Bronchial epithelial cell (primary cell): ENCODE measurements at regions not wholly inside any gene's neighbourhood (a gene's known extent, or its start where the extent isn't known, plus 50 kb on each side); places are given as distances from the start of the nearest gene placed in this dataset.
"Not testable (repeated sequence)": the region's sequence is repeated elsewhere in the genome, so short reads cannot be mapped to it uniquely, and the experiment has no call there.

Source experiments
- DNase-seq: peaks from one replicate; pipeline ENCODE4 v3.0.0-alpha.2; 2010; ENCODE audit warnings: low read depth
- FAIRE-seq: peaks from 2 replicates; lab custom pipeline; 2011; peaks lifted over from hg19 to GRCh38; lab: Jason Lieb, UNC
- H3K27me3 ChIP-seq: 2 replicates; pipeline ENCODE4 v1.5.1; 2011; ENCODE audit warnings: low read length; ENCODE audit not compliant: control insufficient read depth, insufficient read depth
- H3K36me3 ChIP-seq: 2 replicates; pipeline ENCODE4 v1.5.1; 2011; ENCODE audit warnings: low read length; ENCODE audit not compliant: control insufficient read depth, insufficient read depth
- H3K4me3 ChIP-seq: 2 replicates; pipeline ENCODE4 v1.5.1; 2011; ENCODE audit warnings: mild to moderate bottlenecking, low read depth, low read length, control low read depth

DNA sequence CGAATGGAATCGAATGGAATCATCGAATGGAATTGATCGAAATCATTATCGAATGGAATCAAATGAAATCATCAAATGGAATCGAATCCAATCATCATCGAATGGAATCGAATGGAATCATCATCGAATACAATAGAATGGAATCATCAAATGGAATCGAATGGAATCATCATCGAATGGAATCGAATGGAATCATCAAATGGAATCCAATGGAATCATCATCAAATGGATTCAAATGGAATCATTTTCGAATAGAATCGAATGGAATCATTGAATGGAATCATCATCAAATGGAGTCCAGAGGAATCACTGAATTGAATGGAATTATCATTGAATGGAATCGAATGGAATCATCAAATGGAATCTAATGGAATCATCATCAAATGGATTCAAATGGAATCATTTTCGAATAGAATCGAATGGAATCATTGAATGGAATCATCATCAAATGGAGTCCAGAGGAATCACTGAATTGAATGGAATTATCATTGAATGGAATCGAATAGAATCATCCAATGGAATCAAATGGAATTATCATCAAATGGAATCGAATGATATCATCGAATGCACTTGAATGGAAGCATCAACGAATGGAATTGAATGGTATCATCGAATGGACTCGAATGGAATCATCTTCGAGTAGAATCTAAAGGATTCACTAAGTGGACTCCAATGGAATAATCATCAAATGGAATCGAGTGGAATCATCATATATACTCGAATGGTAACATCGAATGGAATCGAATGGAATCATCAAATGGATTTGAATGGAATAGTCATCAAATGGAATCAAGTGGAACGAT lies 230.3 kb downstream of the SHCBP1 start:
- not testable (repeated sequence) for FAIRE-seq, H3K27me3 ChIP-seq, H3K36me3 ChIP-seq, H3K4me3 ChIP-seq
- DNase-seq: peak; percentile 29

DNA sequence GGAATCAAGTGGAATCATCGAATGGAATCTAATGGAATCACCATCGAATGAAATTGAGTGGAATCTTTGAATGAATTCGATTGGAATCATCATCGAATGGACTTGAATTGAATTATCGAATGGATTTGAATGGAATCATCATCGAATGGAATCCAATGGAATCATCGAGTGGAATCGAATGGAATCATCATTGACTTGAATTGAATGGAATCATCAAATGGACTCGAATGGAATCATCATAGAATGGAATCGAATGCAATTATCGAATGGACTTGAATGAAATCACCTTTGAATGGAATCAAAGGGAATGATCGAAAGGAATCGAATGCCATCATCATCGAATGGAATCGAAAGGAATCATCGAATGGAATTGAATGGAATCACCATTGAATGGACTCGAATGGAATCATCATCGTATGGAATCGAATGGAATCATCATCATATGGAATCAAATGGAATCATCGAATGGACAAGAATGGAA lies 231.6 kb downstream of the SHCBP1 start:
- not testable (repeated sequence) for FAIRE-seq, H3K4me3 ChIP-seq, H3K27me3 ChIP-seq, H3K36me3 ChIP-seq
- peak; percentile 95 for DNase-seq

DNA sequence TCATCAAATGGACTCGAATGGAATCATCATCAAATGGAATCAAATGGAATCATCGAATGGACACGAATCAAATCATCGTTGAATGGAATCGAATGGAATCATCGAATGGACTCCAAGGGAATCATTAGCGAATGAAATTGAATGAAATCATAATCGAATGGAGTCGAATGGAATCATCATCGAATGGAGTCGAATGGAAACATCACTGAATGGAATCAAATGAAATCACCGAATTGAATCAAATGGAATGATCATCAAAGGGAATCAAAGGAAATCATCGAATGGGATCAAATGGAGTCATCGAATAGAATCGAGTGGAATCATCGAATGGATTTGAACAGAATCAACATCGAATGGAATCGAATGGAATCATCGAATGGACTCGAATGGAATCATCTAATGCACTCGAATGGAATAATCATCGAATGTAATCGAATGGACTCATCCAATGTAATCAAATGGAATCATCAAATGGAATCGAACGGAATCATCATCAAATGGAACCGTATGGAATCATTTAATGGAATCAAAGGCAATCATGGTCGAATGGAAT lies 232.2 kb downstream of the SHCBP1 start:
- FAIRE-seq, DNase-seq, H3K36me3 ChIP-seq, H3K4me3 ChIP-seq, H3K27me3 ChIP-seq: not testable (repeated sequence)

DNA sequence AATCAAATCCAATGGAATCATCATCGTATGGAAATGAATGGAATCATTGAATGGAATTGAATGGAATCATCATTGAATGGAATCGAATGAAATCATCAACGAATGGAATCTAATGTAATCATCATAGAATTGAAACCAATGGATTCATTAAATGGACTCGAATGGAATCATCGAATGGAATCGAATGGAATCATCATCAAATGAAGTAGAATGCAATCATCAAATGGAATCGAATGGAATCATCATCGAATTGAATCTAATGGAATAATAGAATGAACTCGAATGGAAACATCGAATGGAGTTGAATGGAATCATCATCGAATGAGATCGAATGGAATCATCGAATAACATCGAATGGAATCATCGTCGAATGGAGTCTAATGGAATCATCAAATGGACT lies 232.8 kb downstream of the SHCBP1 start:
- H3K36me3 ChIP-seq: not testable (repeated sequence)

DNA sequence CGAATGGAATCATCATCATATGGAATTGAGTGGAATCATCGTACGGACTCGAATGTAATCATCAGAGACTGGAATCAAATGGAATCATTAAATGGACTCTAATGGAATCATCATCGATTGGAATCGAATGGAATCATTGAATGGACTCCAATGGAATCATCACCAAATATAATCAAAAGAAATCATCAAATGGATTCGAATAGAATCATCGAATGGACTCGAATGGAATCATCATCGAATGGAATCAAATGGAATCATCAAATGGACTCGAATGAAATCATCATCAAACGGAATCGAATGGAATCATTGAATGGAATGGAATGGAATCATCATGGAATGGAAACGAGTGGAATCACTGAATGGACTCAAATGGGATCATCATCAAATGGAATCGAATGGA lies 233.5 kb downstream of the SHCBP1 start:
- not testable (repeated sequence) for FAIRE-seq, DNase-seq, H3K4me3 ChIP-seq, H3K36me3 ChIP-seq, H3K27me3 ChIP-seq

More for the DNA sequence above, 232.8 kb downstream of the SHCBP1 start:
- H3K4me3 ChIP-seq, H3K27me3 ChIP-seq, FAIRE-seq, DNase-seq: not testable (repeated sequence)

DNA sequence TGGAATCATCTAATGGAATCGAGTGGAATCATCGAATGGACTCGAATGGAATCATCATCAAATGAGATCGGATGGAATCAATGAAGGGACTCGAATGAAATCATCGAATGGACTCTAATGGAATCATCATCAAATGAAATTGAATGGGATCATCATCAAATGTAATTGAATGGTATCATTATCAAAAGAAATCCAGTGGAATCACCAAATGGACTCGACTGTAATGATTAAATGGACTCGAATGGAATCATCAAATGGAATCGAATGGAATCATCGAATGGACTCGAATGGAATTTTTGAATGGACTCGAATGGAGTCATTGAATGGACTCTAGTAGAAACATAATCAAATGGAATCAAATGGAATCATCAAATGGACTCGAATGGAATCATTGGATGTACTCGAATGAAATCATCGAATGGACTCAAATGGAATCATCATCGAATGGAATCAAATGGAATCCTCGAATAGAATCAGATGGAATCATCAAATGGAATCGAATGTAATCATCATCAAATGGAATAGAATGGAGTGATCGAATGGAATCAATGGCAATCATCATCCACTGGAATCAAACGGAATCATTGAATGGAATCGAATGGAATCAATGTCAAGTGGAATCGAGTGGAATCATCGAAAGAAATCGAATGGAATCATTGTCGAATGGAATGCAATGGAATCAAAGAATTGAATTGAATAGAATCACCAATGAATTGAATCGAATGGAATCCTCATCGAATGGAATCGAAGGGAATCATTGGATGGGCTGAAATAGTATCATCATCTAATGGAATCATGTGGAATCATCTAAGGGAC lies 234.2 kb downstream of the SHCBP1 start:
- not testable (repeated sequence) for FAIRE-seq, H3K27me3 ChIP-seq, H3K36me3 ChIP-seq, H3K4me3 ChIP-seq
- peak; percentile 26 for DNase-seq

DNA sequence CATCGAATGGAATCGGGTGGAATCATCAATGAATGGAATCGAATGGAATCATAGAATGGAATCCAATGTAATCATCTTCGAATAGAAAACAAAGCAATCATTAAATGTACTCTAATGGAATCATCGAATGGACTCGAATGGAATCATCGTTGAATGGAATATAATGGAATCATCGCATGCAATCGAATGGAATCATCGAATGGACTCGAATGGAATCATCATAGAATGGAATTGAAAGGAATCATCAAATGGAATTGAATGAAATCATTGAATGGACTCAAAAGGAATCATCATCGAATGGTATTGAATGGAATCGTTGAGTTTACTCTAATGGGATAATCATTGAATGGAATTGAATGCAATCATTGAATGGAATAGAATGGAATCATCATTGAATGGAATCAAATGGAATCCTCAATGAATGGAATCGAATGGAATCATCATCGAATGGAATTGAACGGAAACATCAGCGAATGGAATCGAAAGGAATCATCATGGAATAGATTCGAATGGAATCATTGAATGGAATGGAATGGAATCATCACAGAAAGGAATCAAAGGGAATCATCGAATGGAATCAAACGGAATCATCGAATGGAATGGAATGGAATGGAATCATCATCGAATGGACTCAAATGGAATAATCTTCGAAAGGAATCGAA lies 234.9 kb downstream of the SHCBP1 start:
- H3K27me3 ChIP-seq, FAIRE-seq, H3K4me3 ChIP-seq, DNase-seq, H3K36me3 ChIP-seq: not testable (repeated sequence)

DNA sequence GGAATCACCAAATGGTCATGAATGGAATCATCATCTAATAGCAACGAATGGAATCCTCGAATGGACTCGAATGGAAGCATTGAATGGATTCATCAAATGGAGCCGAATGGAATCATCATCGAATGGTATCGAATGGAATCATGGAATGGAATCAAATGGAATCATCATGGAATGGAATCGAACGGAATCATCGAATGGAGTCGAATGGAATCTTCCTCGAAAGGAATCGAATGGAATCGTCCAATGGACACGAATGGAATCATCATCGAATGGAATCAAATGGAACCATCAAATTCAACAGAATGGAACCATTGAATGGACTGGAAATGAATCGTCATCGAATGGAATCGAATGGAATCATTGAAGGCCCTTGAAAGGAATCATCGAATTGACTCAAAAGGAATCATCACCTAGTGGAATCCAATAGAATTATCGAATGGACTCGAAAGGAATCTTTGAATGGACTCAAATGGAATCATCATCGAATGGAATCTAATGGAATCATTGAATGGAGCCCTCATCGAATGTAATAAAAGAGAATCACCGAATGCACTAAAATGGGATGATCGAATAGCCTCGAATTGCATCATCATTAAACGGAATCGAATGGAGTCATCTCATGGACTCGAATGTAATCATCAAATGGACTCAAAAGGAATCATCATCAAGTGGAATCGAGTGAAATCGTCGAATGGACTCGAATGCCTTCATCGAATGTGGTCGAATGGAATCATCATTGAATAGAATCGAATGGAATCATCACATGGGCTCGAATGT lies 236.7 kb downstream of the SHCBP1 start:
- not testable (repeated sequence) for H3K36me3 ChIP-seq, FAIRE-seq
- DNase-seq: peak; percentile 44

DNA sequence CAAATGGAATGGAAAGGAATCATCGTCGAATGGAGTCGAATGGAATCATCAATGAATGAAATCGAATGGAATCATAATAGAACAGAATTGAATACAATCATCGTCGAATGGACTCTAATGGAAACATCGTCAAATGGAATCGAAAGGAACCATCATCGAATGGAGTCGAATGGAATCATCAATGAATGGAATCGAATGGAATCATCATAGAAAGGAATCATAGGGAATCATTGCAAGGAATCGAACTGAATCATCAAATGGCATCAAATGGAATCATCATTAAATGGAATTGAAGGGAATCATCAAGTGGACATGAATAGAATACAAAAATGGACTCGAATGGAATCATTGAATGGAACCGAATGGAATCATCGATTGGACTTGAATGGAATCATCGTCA lies 237.6 kb downstream of the SHCBP1 start:
- H3K4me3 ChIP-seq, FAIRE-seq: not testable (repeated sequence)
- peak; percentile 25 for DNase-seq

More for the DNA sequence above, 236.7 kb downstream of the SHCBP1 start:
- H3K27me3 ChIP-seq, H3K4me3 ChIP-seq: not testable (repeated sequence)

DNA sequence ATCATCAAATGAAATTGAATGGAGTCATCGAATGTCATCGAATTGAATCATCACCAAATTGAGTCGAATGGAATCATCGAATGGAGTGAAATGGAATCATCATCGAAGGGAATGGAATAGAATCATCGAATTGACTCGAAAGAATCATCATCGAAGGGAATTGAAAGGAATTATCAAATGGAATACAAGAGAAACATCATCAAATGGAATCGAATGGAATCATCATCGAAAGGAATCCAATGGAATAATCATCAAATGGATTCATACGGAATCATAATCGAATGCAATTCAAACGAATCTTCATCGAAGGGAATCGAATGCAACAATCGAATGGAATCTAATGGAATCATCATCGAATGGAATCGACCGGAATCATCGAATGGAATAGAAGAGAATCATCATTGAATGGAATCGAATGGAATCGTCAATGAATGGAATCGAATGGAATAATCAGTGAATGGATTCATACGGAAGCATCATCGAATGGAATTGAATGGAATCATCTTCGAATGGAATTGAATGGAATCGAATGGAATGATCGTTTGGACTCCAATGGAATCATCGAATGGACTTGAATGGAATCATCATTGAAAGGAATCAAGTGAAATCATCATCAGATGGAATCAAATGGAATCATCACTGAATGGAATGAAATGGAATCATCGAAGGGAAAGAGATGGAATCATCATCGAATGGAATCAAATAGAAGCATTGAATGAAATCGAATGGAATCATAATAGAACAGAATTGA lies 238.2 kb downstream of the SHCBP1 start:
- H3K27me3 ChIP-seq, H3K36me3 ChIP-seq, H3K4me3 ChIP-seq, FAIRE-seq: not testable (repeated sequence)
- peak; percentile 53 for DNase-seq

More for the DNA sequence above, 237.6 kb downstream of the SHCBP1 start:
- not testable (repeated sequence) for H3K36me3 ChIP-seq, H3K27me3 ChIP-seq

DNA sequence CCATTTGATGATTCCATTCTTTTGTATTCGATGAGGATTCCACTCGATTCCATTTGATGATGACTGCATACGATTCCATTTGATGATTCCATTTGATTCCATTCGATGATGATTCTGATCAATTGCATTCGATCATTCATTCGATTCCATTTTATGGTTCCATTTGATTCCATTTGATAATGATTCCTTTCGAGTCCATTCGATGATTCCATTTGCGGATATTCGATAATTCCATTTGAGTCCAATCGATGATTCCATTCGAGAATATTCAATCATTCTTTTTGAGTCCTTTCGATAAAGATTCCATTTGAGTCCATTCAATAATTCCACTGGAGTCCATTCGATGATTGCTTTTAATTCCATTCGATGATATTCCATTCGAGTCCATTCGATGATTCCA lies 239.1 kb downstream of the SHCBP1 start:
- H3K4me3 ChIP-seq, DNase-seq, H3K36me3 ChIP-seq, H3K27me3 ChIP-seq, FAIRE-seq: not testable (repeated sequence)

DNA sequence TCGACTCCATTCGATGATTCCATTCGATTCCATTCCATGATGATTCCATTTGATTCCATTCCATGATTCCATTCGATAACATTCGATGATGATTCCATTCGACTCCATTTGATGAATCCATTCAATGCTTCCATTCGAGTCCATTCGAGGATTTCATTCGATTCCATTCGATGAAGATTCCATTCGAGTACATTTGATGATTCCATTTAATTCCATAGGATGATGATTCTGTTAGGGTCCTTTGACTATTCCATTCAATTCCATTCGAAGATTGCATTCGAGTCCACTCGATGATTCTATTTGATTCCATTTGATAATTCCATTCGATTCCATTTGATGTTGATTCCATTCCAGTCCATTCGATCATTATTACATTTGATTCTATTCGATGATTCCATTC lies 239.8 kb downstream of the SHCBP1 start:
- not testable (repeated sequence) for H3K36me3 ChIP-seq, FAIRE-seq, H3K27me3 ChIP-seq, H3K4me3 ChIP-seq
- peak; percentile 21 for DNase-seq
